ENCODE measurements at regions not wholly inside any gene's neighbourhood (a gene's known extent, or its start where the extent isn't known, plus 50 kb on each side); places are given as distances from the start of the nearest gene placed in this dataset.
A peak's percentile ranks its signal among the peaks of the same experiment; 100 is the strongest.
"Not testable (repeated sequence)": the region's sequence is repeated elsewhere in the genome, so short reads cannot be mapped to it uniquely, and the experiment has no call there.

GRCh38 chr1:242900558-242900957 lies 354.5 kb downstream of the CEP170 start:
- DNase-seq, result not testable (repeated sequence)

- DNase-seq, result no peak
Measured at GRCh38 chr1:242890192-242890741, 364.8 kb downstream of the CEP170 start.

GRCh38 chr1:242886137-242886536 lies 361.6 kb upstream of the PLD5 start:
- DNase-seq, result no peak

- DNase-seq, result not testable (repeated sequence)
Measured at GRCh38 chr1:242880022-242880421, 355.5 kb upstream of the PLD5 start.

GRCh38 chr1:242877743-242878142 lies 353.2 kb upstream of the PLD5 start:
- DNase-seq, result no peak

- DNase-seq, result no peak
Measured at GRCh38 chr1:242877229-242877628, 352.7 kb upstream of the PLD5 start.

GRCh38 chr1:242876030-242876429 lies 351.5 kb upstream of the PLD5 start:
- DNase-seq, result no peak

- DNase-seq, result no peak
Measured at GRCh38 chr1:242873661-242874060, 349.2 kb upstream of the PLD5 start.

GRCh38 chr1:242872521-242872920 lies 348.0 kb upstream of the PLD5 start:
- DNase-seq, result no peak

- DNase-seq, result no peak
Measured at GRCh38 chr1:242871471-242872030, 347.1 kb upstream of the PLD5 start.

GRCh38 chr1:242870966-242871365 lies 346.5 kb upstream of the PLD5 start:
- DNase-seq, result no peak

GRCh38 chr1:242856289-242856688 lies 331.8 kb upstream of the PLD5 start:
- no peak for DNase-seq

- no peak for DNase-seq
Measured at GRCh38 chr1:242854466-242854865, 330.0 kb upstream of the PLD5 start.

- DNase-seq, result no peak
Measured at GRCh38 chr1:242847390-242847993, 323.0 kb upstream of the PLD5 start.

- peak in 1 of 3 experiments; percentile 5 for DNase-seq
Measured at GRCh38 chr1:242842094-242842493, 317.6 kb upstream of the PLD5 start.

GRCh38 chr1:242839101-242839500 lies 314.6 kb upstream of the PLD5 start:
- DNase-seq, result no peak

GRCh38 chr1:242836423-242836822 lies 311.9 kb upstream of the PLD5 start:
- peak in 1 of 3 experiments; percentile 13 for DNase-seq

- DNase-seq, result no peak
Measured at GRCh38 chr1:242828828-242829227, 304.3 kb upstream of the PLD5 start.

GRCh38 chr1:242828199-242828598 lies 303.7 kb upstream of the PLD5 start:
- DNase-seq, result peak in 1 of 3 experiments; percentile 10

GRCh38 chr1:242827538-242827937 lies 303.0 kb upstream of the PLD5 start:
- DNase-seq, result no peak

- no peak for DNase-seq
Measured at GRCh38 chr1:242826701-242827336, 302.3 kb upstream of the PLD5 start.

GRCh38 chr1:242824435-242824834 lies 299.9 kb upstream of the PLD5 start:
- no peak for DNase-seq

GRCh38 chr1:242813490-242814091 lies 289.1 kb upstream of the PLD5 start:
- DNase-seq, result no peak
